ENCODE measurements at regions not wholly inside any gene's neighbourhood (a gene's known extent, or its start where the extent isn't known, plus 50 kb on each side); places are given as distances from the start of the nearest gene placed in this dataset.

GRCh38 chr15:81747026-81747425, 298.8 kb downstream of the MEX3B start:
- no peaks in the 10 kb centered on the region for H3K36me3 ChIP-seq (replicated peaks; ENCODE audit: insufficient read depth, low read length)
- no peaks in the 10 kb centered on the region for H3K27me3 ChIP-seq (replicated peaks; ENCODE audit: insufficient read depth, low read length)
- peaks cover 1% of the 10 kb centered on the region; the same call in 1 of the 2 replicates for H3K4me1 ChIP-seq (ENCODE audit: low read length)
- no peak overlapping the region for H3K4me2 ChIP-seq (ENCODE audit: low read depth, low read length)
- no peak overlapping the region for H3K9ac ChIP-seq (ENCODE audit: low read length)
- no peak overlapping the region for H3K4me3 ChIP-seq (ENCODE audit: low read length)
- DNase-seq: no peak
- no peaks in the 10 kb centered on the region for H4K20me1 ChIP-seq (ENCODE audit: insufficient read depth, low read length)
- H3K27ac ChIP-seq (ENCODE audit: low read length): no peak overlapping the region
- no peaks in the 10 kb centered on the region for H3F3A ChIP-seq (ENCODE audit: insufficient read depth, low read length)
- no peak overlapping the region for H2AFZ ChIP-seq (ENCODE audit: low read length)
- no peaks in the 10 kb centered on the region for H3K79me2 ChIP-seq (ENCODE audit: low read length)
- no peaks in the 10 kb centered on the region for H3K9me2 ChIP-seq (replicated peaks; ENCODE audit: insufficient read depth, low read length)
- TF ChIP-seq CTCF (IDR thresholded peaks at IDR 0.05; ENCODE audit: low read length) (no peak), EZH2phosphoT487 (IDR thresholded peaks at IDR 0.05; ENCODE audit: low read length) (no peak), EZH2 (optimal IDR thresholded peaks at IDR 0.05; ENCODE audit: low read depth, low read length) (no peak)
- no peaks in the 10 kb centered on the region for H3K9me3 ChIP-seq (replicated peaks; ENCODE audit: insufficient read depth, low read length)

- Histone ChIP-seq H3K4me3 (ENCODE audit: low read length) (no peak overlapping the region), H3K36me3 (replicated peaks; ENCODE audit: insufficient read depth, low read length) (no peaks in the 10 kb centered on the region), H3K4me2 (ENCODE audit: low read depth, low read length) (no peak overlapping the region), H3K9me2 (replicated peaks; ENCODE audit: insufficient read depth, low read length) (no peaks in the 10 kb centered on the region), H3K27me3 (replicated peaks; ENCODE audit: insufficient read depth, low read length) (no peaks in the 10 kb centered on the region), H3K9me3 (replicated peaks; ENCODE audit: insufficient read depth, low read length) (no peaks in the 10 kb centered on the region), H3K27ac (ENCODE audit: low read length) (no peak overlapping the region), H3K9ac (ENCODE audit: low read length) (no peak overlapping the region), H4K20me1 (ENCODE audit: insufficient read depth, low read length) (no peaks in the 10 kb centered on the region), H2AFZ (ENCODE audit: low read length) (no peak overlapping the region), H3K4me1 (ENCODE audit: low read length) (no peaks in the 10 kb centered on the region), H3F3A (ENCODE audit: insufficient read depth, low read length) (no peaks in the 10 kb centered on the region), H3K79me2 (ENCODE audit: low read length) (no peaks in the 10 kb centered on the region)
- no peak for DNase-seq
- no peak for TF ChIP-seq EZH2 (optimal IDR thresholded peaks at IDR 0.05; ENCODE audit: low read depth, low read length)
- no peak for TF ChIP-seq CTCF (IDR thresholded peaks at IDR 0.05; ENCODE audit: low read length)
- no peak for TF ChIP-seq EZH2phosphoT487 (IDR thresholded peaks at IDR 0.05; ENCODE audit: low read length)
Observed at GRCh38 chr15:81744364-81744763, 301.5 kb downstream of the MEX3B start.

GRCh38 chr15:81740416-81740815, 305.4 kb downstream of the MEX3B start:
- no peaks in the 10 kb centered on the region for H4K20me1 ChIP-seq (ENCODE audit: insufficient read depth, low read length)
- no peak for DNase-seq
- H2AFZ ChIP-seq (ENCODE audit: low read length): no peak overlapping the region
- no peaks in the 10 kb centered on the region for H3K4me1 ChIP-seq (ENCODE audit: low read length)
- no peaks in the 10 kb centered on the region for H3F3A ChIP-seq (ENCODE audit: insufficient read depth, low read length)
- no peaks in the 10 kb centered on the region for H3K36me3 ChIP-seq (replicated peaks; ENCODE audit: insufficient read depth, low read length)
- H3K27ac ChIP-seq (ENCODE audit: low read length): no peak overlapping the region
- no peak overlapping the region for H3K4me3 ChIP-seq (ENCODE audit: low read length)
- H3K9me3 ChIP-seq (replicated peaks; ENCODE audit: insufficient read depth, low read length): no peaks in the 10 kb centered on the region
- no peaks in the 10 kb centered on the region for H3K9me2 ChIP-seq (replicated peaks; ENCODE audit: insufficient read depth, low read length)
- H3K27me3 ChIP-seq (replicated peaks; ENCODE audit: insufficient read depth, low read length): no peaks in the 10 kb centered on the region
- no peak overlapping the region for H3K4me2 ChIP-seq (ENCODE audit: low read depth, low read length)
- no peaks in the 10 kb centered on the region for H3K79me2 ChIP-seq (ENCODE audit: low read length)
- TF ChIP-seq EZH2phosphoT487 (IDR thresholded peaks at IDR 0.05; ENCODE audit: low read length): no peak
- no peak for TF ChIP-seq EZH2 (optimal IDR thresholded peaks at IDR 0.05; ENCODE audit: low read depth, low read length)
- no peak for TF ChIP-seq CTCF (IDR thresholded peaks at IDR 0.05; ENCODE audit: low read length)
- H3K9ac ChIP-seq (ENCODE audit: low read length): no peak overlapping the region

All from MM.1S (cell line).